PC-9 (cell line): ENCODE measurements at regions not wholly inside any gene's neighbourhood (a gene's known extent, or its start where the extent isn't known, plus 50 kb on each side); places are given as distances from the start of the nearest gene placed in this dataset.

Source experiments
- BruUV-seq: library from RNA; stranded (reverse); fragments of 400-500 nt; replicated peaks from 2 replicates; lab custom pipeline; 2021; lab: Mats Ljungman, UMichigan
- CTCF ChIA-PET: fragments of 300-600 bp; sonication (Branson Sonifier 250); formaldehyde crosslinking; loops from one replicate; lab custom pipeline; 2022; ENCODE audit warnings: antibody characterized with exemption; lab: Charles Lee
- POLR2A ChIA-PET: fragments of 300-600 bp; sonication (Branson Sonifier 250); formaldehyde crosslinking; loops from one replicate; lab custom pipeline; 2022; ENCODE audit warnings: antibody characterized with exemption; ENCODE audit not compliant: unreplicated experiment; lab: Charles Lee
- DNase-seq, 2 experiments: peaks; one replicate each; pipeline versions ENCODE4 v3.0.0 to v3.0.0-alpha.2; 2015 to 2022; ENCODE audit warnings: mixed read lengths in 1 of 2
- H2AFZ ChIP-seq: fragments of 200-600 bp; sonication (generic); 2 replicates; pipeline ENCODE4 v1.8.1; 2017; ENCODE audit warnings: antibody characterized with exemption
- H3F3A ChIP-seq: fragments of 200-600 bp; sonication (generic); 2 replicates; pipeline ENCODE4 v1.8.1; 2017; ENCODE audit warnings: antibody characterized with exemption, mild to moderate bottlenecking, low read depth; ENCODE audit not compliant: insufficient read depth
- H3K27ac ChIP-seq: fragments of 200-600 bp; sonication (generic); 2 replicates; pipeline ENCODE4 v1.6.1; 2016; ENCODE audit warnings: mixed run types
- H3K27me3 ChIP-seq: fragments of 200-600 bp; sonication (generic); 2 replicates; pipeline ENCODE4 v1.6.1; 2016; ENCODE audit warnings: low read depth, mixed run types; ENCODE audit not compliant: insufficient read depth
- H3K36me3 ChIP-seq: fragments of 200-600 bp; sonication (generic); 2 replicates; pipeline ENCODE4 v1.6.1; 2016; ENCODE audit warnings: low read depth, mixed run types
- H3K4me1 ChIP-seq: fragments of 200-600 bp; sonication (generic); replicated peaks from 2 replicates; pipeline ENCODE4 v1.6.1; 2016; ENCODE audit warnings: mixed run types; ENCODE audit not compliant: insufficient read depth
- H3K4me2 ChIP-seq: fragments of 200-600 bp; sonication (generic); 2 replicates; pipeline ENCODE4 v1.6.1; 2017; ENCODE audit warnings: mixed run types
- H3K4me3 ChIP-seq: fragments of 200-600 bp; sonication (generic); 2 replicates; pipeline ENCODE4 v1.6.1; 2016; ENCODE audit warnings: mixed run types
- H3K79me2 ChIP-seq: fragments of 200-600 bp; sonication (generic); 2 replicates; pipeline ENCODE4 v1.6.1; 2017; ENCODE audit warnings: low read depth, mixed run types
- H3K9me2 ChIP-seq: fragments of 200-600 bp; sonication (generic); 2 replicates; pipeline ENCODE4 v1.8.1; 2017; ENCODE audit warnings: mild to moderate bottlenecking; ENCODE audit not compliant: insufficient read depth
- H3K9me3 ChIP-seq: fragments of 200-600 bp; sonication (generic); 2 replicates; pipeline ENCODE4 v1.8.1; 2016; ENCODE audit warnings: low read depth; ENCODE audit not compliant: insufficient read depth
- H4K20me1 ChIP-seq: fragments of 200-600 bp; sonication (generic); 2 replicates; pipeline ENCODE4 v1.8.1; 2017; ENCODE audit not compliant: insufficient read depth
- CTCF ChIP-seq: fragments of 200-600 bp; sonication (generic); conservative IDR thresholded peaks from 2 replicates; pipeline ENCODE4 v1.6.1; 2017; ENCODE audit warnings: mixed run types, antibody characterized with exemption, mild to moderate bottlenecking, moderate library complexity
- EZH2 ChIP-seq: fragments of 200-600 bp; sonication (generic); IDR thresholded peaks from 2 replicates; pipeline ENCODE4 v1.8.0; 2017; ENCODE audit warnings: antibody characterized with exemption, low read depth
- intact Hi-C: fragments of 100-400 bp; cut with micrococcal nuclease; formaldehyde crosslinking; loops from one replicate; pipeline ENCODE4 v1.10.0; 2022; ENCODE audit not compliant: unreplicated experiment

- CTCF ChIA-PET, result no interaction called here
- Histone ChIP-seq H3K4me2 (no peak overlapping the region), H3K27ac (no peak overlapping the region), H2AFZ (no peak overlapping the region), H3K9me2 (no peaks in the 10 kb centered on the region), H4K20me1 (no peaks in the 10 kb centered on the region), H3F3A (no peaks in the 10 kb centered on the region), H3K27me3 (peaks cover 93% of the 10 kb centered on the region), H3K79me2 (no peaks in the 10 kb centered on the region), H3K4me3 (no peak overlapping the region), H3K4me1 (no peaks in the 10 kb centered on the region), H3K36me3 (no peaks in the 10 kb centered on the region), H3K9me3 (no peaks in the 10 kb centered on the region)
- no TSS peak for BruUV-seq
- no peak for TF ChIP-seq CTCF
- TF ChIP-seq EZH2, result no peak
- DNase-seq, result no peak
- intact Hi-C loops, result no loop called here
- POLR2A ChIA-PET, result interaction anchor here (0.6 kb wide), 1 partner anchor 399 kb away, joined by 9 read pairs; no protein-coding TSS in a partner anchor
These were observed 98.6 kb upstream of the THY1 start for GRCh38 chr11:119521551-119521950.

- ChIA-PET CTCF (no interaction called here), POLR2A (interaction anchor here (0.6 kb wide), 1 partner anchor 399 kb away, joined by 9 read pairs; no protein-coding TSS in a partner anchor)
These were observed 98.0 kb upstream of the THY1 start for GRCh38 chr11:119520966-119521365.

GRCh38 chr11:119520400-119520799 is 97.4 kb upstream of the THY1 start:
- Histone ChIP-seq H3K4me2 (no peak overlapping the region), H4K20me1 (no peaks in the 10 kb centered on the region), H3K9me2 (no peaks in the 10 kb centered on the region), H3K36me3 (no peaks in the 10 kb centered on the region), H3K9me3 (no peaks in the 10 kb centered on the region), H3F3A (no peaks in the 10 kb centered on the region), H3K4me1 (no peaks in the 10 kb centered on the region), H3K27me3 (peaks cover 100% of the 10 kb centered on the region), H3K4me3 (no peak overlapping the region), H3K27ac (no peak overlapping the region), H3K79me2 (no peaks in the 10 kb centered on the region), H2AFZ (no peak overlapping the region)
- ChIA-PET CTCF (no interaction called here), POLR2A (no interaction called here)
- TF ChIP-seq CTCF (no peak), EZH2 (no peak)
- BruUV-seq, result no TSS peak
- no peak for DNase-seq
- intact Hi-C loops, result no loop called here

More at GRCh38 chr11:119520966-119521365, 98.0 kb upstream of the THY1 start:
- Histone ChIP-seq H3K4me3 (no peak overlapping the region), H3K27ac (no peak overlapping the region), H2AFZ (no peak overlapping the region), H3K79me2 (no peaks in the 10 kb centered on the region), H3K9me3 (no peaks in the 10 kb centered on the region), H3F3A (no peaks in the 10 kb centered on the region), H3K9me2 (no peaks in the 10 kb centered on the region), H3K4me2 (no peak overlapping the region), H3K36me3 (no peaks in the 10 kb centered on the region), H3K27me3 (peaks cover 99% of the 10 kb centered on the region), H3K4me1 (no peaks in the 10 kb centered on the region), H4K20me1 (no peaks in the 10 kb centered on the region)
- intact Hi-C loops, result no loop called here
- BruUV-seq, result no TSS peak
- DNase-seq, result no peak
- TF ChIP-seq EZH2 (no peak; the same call in 1 of the 2 replicates), CTCF (no peak)
